OCI-LY7 (cell line): ENCODE measurements at regions not wholly inside any gene's neighbourhood (a gene's known extent, or its start where the extent isn't known, plus 50 kb on each side); places are given as distances from the start of the nearest gene placed in this dataset.

Experiments used
- EZH2phosphoT487 ChIP-seq: fragments of 200-600 bp; sonication (generic); IDR thresholded peaks from 2 replicates; pipeline ENCODE4 v1.6.1; 2018; ENCODE audit warnings: low read depth, borderline replicate concordance, mild to moderate bottlenecking, mixed run types, antibody characterized with exemption, low read length, moderate library complexity, mixed read lengths
- TF ChIP-seq, protein P1 (sequence below): fragments of 200-600 bp; sonication (generic); conservative IDR thresholded peaks from 2 replicates; pipeline ENCODE4 v1.5.1; 2014; ENCODE audit warnings: mild to moderate bottlenecking, antibody characterized with exemption, low read length, moderate library complexity, mixed read lengths

DNA sequence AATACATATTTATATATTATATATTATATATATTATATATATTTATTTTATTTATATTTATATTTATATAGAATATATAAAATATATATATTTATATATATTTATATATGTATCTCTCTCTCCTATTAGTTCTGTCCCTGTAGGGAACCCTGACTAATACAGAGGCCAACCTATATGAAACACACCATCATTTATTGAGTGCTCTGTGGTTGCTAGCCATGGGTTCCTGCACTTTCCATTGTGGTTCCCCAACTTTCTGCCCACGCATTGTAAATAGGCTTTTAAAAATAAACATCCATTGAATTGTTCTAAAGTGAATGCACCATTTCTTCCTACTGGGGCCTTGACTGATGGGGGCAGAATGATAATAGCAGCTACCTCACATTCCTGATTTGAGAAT lies 93.8 kb upstream of the SESN3 start:
- TF ChIP-seq, protein P1, sequence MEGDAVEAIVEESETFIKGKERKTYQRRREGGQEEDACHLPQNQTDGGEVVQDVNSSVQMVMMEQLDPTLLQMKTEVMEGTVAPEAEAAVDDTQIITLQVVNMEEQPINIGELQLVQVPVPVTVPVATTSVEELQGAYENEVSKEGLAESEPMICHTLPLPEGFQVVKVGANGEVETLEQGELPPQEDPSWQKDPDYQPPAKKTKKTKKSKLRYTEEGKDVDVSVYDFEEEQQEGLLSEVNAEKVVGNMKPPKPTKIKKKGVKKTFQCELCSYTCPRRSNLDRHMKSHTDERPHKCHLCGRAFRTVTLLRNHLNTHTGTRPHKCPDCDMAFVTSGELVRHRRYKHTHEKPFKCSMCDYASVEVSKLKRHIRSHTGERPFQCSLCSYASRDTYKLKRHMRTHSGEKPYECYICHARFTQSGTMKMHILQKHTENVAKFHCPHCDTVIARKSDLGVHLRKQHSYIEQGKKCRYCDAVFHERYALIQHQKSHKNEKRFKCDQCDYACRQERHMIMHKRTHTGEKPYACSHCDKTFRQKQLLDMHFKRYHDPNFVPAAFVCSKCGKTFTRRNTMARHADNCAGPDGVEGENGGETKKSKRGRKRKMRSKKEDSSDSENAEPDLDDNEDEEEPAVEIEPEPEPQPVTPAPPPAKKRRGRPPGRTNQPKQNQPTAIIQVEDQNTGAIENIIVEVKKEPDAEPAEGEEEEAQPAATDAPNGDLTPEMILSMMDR, result no peak
- no peak for TF ChIP-seq EZH2phosphoT487
